ENCODE measurements at regions not wholly inside any gene's neighbourhood (a gene's known extent, or its start where the extent isn't known, plus 50 kb on each side); places are given as distances from the start of the nearest gene placed in this dataset.

DNA sequence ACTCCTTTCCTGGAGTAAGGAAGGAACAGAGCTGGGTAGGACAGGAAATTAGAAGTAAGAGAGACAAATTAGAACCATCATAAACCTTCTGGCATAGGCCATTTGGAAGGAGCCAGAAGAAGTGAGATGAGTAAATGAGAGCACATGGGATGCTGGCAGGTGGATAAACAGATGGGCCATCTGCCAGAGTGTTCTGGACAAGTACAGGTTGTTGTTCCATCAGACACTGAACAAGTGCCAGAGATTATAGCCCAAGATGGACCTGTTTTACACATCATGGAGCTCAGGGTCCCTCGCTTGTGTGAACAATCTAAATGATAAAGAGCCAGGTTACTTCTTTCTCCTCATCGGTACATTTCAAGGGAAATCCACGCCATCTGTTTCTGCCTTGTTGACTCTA lies 200.3 kb downstream of the HHIPL2 start:
- no peaks in the 10 kb centered on the region for H3K36me3 ChIP-seq (ENCODE audit: low read depth)
- in situ Hi-C loops (cut with MboI), result no loop called here
- no peaks in the 10 kb centered on the region for H3F3A ChIP-seq (ENCODE audit: insufficient read depth)
- no peak for DNase-seq
- WGBS, 2 experiments (ENCODE audit: low coverage in 1 of 2, low lambda C conversion rate in 2 of 2, missing lambda C conversion rate in 2 of 2), result 47 to 62% methylated on average over 3 of the region's 3 CpGs
- H3K4me1 ChIP-seq (ENCODE audit: insufficient read depth), result no peaks in the 10 kb centered on the region
- no peaks in the 10 kb centered on the region for H3K9me2 ChIP-seq (ENCODE audit: insufficient read depth)
- no peak overlapping the region for H3K27ac ChIP-seq
- H3K27me3 ChIP-seq (replicated peaks; ENCODE audit: insufficient read depth), result peaks cover 14% of the 10 kb centered on the region
- no peaks in the 10 kb centered on the region for H3K79me2 ChIP-seq (ENCODE audit: insufficient read depth)
- H4K20me1 ChIP-seq (ENCODE audit: insufficient read depth), result no peaks in the 10 kb centered on the region
- no peaks in the 10 kb centered on the region for H3K9me3 ChIP-seq (ENCODE audit: low read depth)
- no peak overlapping the region for H3K4me3 ChIP-seq
- TF ChIP-seq EZH2 (IDR thresholded peaks at IDR 0.05; ENCODE audit: insufficient read depth, poor library complexity, severe bottlenecking) (no peak), EZH2phosphoT487 (IDR thresholded peaks at IDR 0.05; ENCODE audit: insufficient read depth, low read depth) (no peak)
- no peak overlapping the region for H3K9ac ChIP-seq
- no peak overlapping the region for H2AFZ ChIP-seq
- H3K4me2 ChIP-seq (ENCODE audit: unreplicated experiment), result no peak overlapping the region

DNA sequence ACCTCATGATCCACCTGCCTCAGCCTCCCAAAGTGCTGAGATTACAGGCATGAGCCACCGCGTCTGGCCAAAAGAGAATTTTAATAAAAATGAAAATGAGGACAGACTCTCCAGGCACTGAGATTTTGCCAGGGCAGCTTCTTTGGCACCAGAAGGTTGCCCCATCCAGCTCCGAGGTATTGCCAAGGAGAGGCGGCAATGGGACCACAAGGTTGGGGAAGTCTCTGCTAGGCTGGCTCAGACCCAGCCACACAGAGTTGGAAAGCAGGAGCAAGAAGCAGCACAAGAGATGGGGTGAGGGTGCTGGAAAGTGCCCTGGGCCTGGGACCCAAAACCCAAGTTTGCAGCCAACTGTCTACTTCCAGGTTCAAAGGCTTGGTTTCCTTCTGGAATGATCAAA lies 200.9 kb downstream of the HHIPL2 start:
- H3K27me3 ChIP-seq (replicated peaks; ENCODE audit: insufficient read depth), result peaks cover 14% of the 10 kb centered on the region
- DNase-seq, result no peak
- H3F3A ChIP-seq (ENCODE audit: insufficient read depth), result no peaks in the 10 kb centered on the region
- no peaks in the 10 kb centered on the region for H4K20me1 ChIP-seq (ENCODE audit: insufficient read depth)
- no peak overlapping the region for H3K4me2 ChIP-seq (ENCODE audit: unreplicated experiment)
- H3K9me2 ChIP-seq (ENCODE audit: insufficient read depth), result no peaks in the 10 kb centered on the region
- WGBS, 2 experiments (ENCODE audit: low coverage in 1 of 2, low lambda C conversion rate in 2 of 2, missing lambda C conversion rate in 2 of 2), result 71 to 73% methylated on average over 4 of the region's 4 CpGs
- TF ChIP-seq EZH2 (IDR thresholded peaks at IDR 0.05; ENCODE audit: insufficient read depth, poor library complexity, severe bottlenecking) (no peak), EZH2phosphoT487 (IDR thresholded peaks at IDR 0.05; ENCODE audit: insufficient read depth, low read depth) (no peak)
- no peaks in the 10 kb centered on the region for H3K36me3 ChIP-seq (ENCODE audit: low read depth)
- in situ Hi-C loops (cut with MboI), result no loop called here
- no peak overlapping the region for H3K9ac ChIP-seq
- no peak overlapping the region for H3K4me3 ChIP-seq
- H2AFZ ChIP-seq, result no peak overlapping the region
- H3K4me1 ChIP-seq (ENCODE audit: insufficient read depth), result no peaks in the 10 kb centered on the region
- no peaks in the 10 kb centered on the region for H3K9me3 ChIP-seq (ENCODE audit: low read depth)
- no peak overlapping the region for H3K27ac ChIP-seq
- no peaks in the 10 kb centered on the region for H3K79me2 ChIP-seq (ENCODE audit: insufficient read depth)

DNA sequence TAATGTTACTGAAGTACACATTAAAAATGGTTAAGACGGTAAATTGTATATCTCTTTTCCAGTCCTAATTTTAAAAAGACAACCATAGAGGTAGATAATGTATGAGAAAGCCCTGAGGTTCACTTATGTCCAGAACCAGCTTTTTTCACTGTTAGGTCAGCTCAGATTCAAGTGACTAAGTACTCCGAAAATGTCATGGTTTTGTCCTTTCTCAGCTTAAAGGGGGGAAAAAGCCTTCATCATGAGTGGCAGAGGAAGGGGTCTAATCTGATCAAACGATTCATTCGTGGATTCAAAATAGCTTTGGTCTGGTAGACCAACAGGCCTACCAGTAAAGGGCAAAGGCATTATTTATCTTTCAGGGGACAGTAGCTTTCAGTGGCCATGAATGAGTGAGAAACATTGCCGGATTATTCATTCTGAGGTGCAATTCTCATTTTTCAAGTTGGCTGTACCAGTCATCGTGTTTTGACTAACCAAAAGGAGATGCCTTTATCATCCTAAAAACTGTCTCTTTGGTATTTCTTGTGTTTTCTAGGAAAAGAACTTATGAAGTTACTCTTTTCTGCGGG lies 208.4 kb downstream of the HHIPL2 start:
- Histone ChIP-seq H3K4me1 (ENCODE audit: insufficient read depth) (peaks cover 15% of the 10 kb centered on the region), H3K79me2 (ENCODE audit: insufficient read depth) (no peaks in the 10 kb centered on the region), H3K27ac (no peak overlapping the region), H4K20me1 (ENCODE audit: insufficient read depth) (no peaks in the 10 kb centered on the region), H3F3A (ENCODE audit: insufficient read depth) (no peaks in the 10 kb centered on the region; the same call in 1 of the 2 replicates), H2AFZ (peak overlapping the region; percentile 12; the same call in 1 of the 2 replicates), H3K9me3 (ENCODE audit: low read depth) (no peaks in the 10 kb centered on the region), H3K9ac (no peak overlapping the region), H3K36me3 (ENCODE audit: low read depth) (no peaks in the 10 kb centered on the region), H3K9me2 (ENCODE audit: insufficient read depth) (no peaks in the 10 kb centered on the region), H3K4me3 (no peak overlapping the region), H3K27me3 (replicated peaks; ENCODE audit: insufficient read depth) (no peaks in the 10 kb centered on the region), H3K4me2 (ENCODE audit: unreplicated experiment) (peak overlapping the region; percentile 6)
- in situ Hi-C loops (cut with MboI), result no loop called here
- peak; percentile 43 for DNase-seq
- WGBS, 2 experiments (ENCODE audit: low coverage in 1 of 2, low lambda C conversion rate in 2 of 2, missing lambda C conversion rate in 2 of 2), result 35 to 38% methylated on average over 7 of the region's 7 CpGs
- TF ChIP-seq EZH2phosphoT487 (IDR thresholded peaks at IDR 0.05; ENCODE audit: insufficient read depth, low read depth), result no peak
- no peak for TF ChIP-seq EZH2 (IDR thresholded peaks at IDR 0.05; ENCODE audit: insufficient read depth, poor library complexity, severe bottlenecking)

DNA sequence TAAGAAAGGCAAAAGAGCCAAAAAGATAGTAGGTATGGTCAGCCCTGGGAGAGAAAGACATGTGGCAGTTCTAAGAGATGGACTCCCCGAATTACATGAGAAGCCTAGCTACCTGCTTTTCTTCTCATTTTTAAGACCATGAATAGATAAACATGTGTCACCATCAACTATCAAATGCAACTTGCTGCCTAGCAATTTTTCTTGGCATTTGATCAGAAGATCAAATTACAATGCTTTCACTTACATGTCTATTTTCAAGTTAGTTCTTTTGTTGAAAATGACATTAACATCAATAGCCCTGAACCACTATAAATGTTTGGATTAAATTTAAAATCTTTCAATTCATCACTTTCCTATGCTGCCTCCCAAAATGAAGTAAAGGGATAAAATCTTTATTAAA lies 212.3 kb downstream of the HHIPL2 start:
- Histone ChIP-seq H3K4me2 (ENCODE audit: unreplicated experiment) (no peak overlapping the region), H3K79me2 (ENCODE audit: insufficient read depth) (no peaks in the 10 kb centered on the region), H3K4me1 (ENCODE audit: insufficient read depth) (peaks cover 34% of the 10 kb centered on the region), H3K27ac (no peak overlapping the region), H3F3A (ENCODE audit: insufficient read depth) (peaks cover 12% of the 10 kb centered on the region), H3K9me3 (ENCODE audit: low read depth) (no peaks in the 10 kb centered on the region), H3K27me3 (replicated peaks; ENCODE audit: insufficient read depth) (no peaks in the 10 kb centered on the region), H3K9ac (no peak overlapping the region), H3K36me3 (ENCODE audit: low read depth) (no peaks in the 10 kb centered on the region), H3K4me3 (no peak overlapping the region), H2AFZ (no peak overlapping the region), H4K20me1 (ENCODE audit: insufficient read depth) (no peaks in the 10 kb centered on the region), H3K9me2 (ENCODE audit: insufficient read depth) (no peaks in the 10 kb centered on the region)
- WGBS, 2 experiments (ENCODE audit: low coverage in 1 of 2, low lambda C conversion rate in 2 of 2, missing lambda C conversion rate in 2 of 2), result 43 to 47% methylated on average over 1 of the region's 1 CpG
- in situ Hi-C loops (cut with MboI), result no loop called here
- DNase-seq, result no peak
- TF ChIP-seq EZH2 (IDR thresholded peaks at IDR 0.05; ENCODE audit: insufficient read depth, poor library complexity, severe bottlenecking) (no peak), EZH2phosphoT487 (IDR thresholded peaks at IDR 0.05; ENCODE audit: insufficient read depth, low read depth) (no peak)

Measured in GM23248 (cell line).